Prostate gland (tissue), 2 donors: ENCODE measurements at regions not wholly inside any gene's neighbourhood (a gene's known extent, or its start where the extent isn't known, plus 50 kb on each side); places are given as distances from the start of the nearest gene placed in this dataset.

Source experiments
- DNase-seq: peaks from one replicate; pipeline ENCODE4 v3.0.0-alpha.2; 2019; ENCODE audit warnings: low spot score
- H3K27ac ChIP-seq, 2 donors: fragments of 200-600 bp; sonication (generic); 2 replicates each; pipeline ENCODE4 v1.5.1; 2017 to 2019
- H3K27me3 ChIP-seq: fragments of 200-600 bp; sonication (generic); replicated peaks from 2 replicates; pipeline ENCODE4 v1.5.1; 2019; ENCODE audit not compliant: insufficient read depth
- H3K36me3 ChIP-seq, 2 donors: fragments of 200-600 bp; sonication (generic); 1 replicate in 1 of 2; 2 replicates in 1 of 2; pipeline versions ENCODE4 v1.5.1 to v1.8.1; 2017 to 2019
- H3K4me1 ChIP-seq: fragments of 200-600 bp; sonication (generic); replicated peaks from 2 replicates; pipeline ENCODE4 v1.5.1; 2019
- H3K4me3 ChIP-seq, 2 donors: fragments of 200-600 bp; sonication (generic); 2 replicates each; pipeline ENCODE4 v1.5.1; 2017 to 2019
- H3K9me3 ChIP-seq: fragments of 200-600 bp; sonication (generic); 2 replicates; pipeline ENCODE4 v1.5.1; 2017
- CTCF ChIP-seq, 4 experiments: fragments of 200-600 bp in 2 of 4; fragments of 450-650 bp in 2 of 4; sonication (generic) in 2 of 4; IDR thresholded peaks; 1 replicate in 3 of 4; 2 replicates in 1 of 4; pipeline ENCODE4 v1.5.1; 2016 to 2019; ENCODE audit warnings: antibody characterized with exemption in 4 of 4, mild to moderate bottlenecking in 2 of 4, moderate library complexity in 2 of 4
- POLR2A ChIP-seq: fragments of 450-650 bp; IDR thresholded peaks from one replicate; pipeline ENCODE4 v1.6.1; 2016; ENCODE audit warnings: antibody characterized with exemption, mild to moderate bottlenecking
- POLR2AphosphoS5 ChIP-seq: sonication (generic); formaldehyde crosslinking; IDR thresholded peaks from one replicate; pipeline ENCODE4 v1.6.1; 2017; ENCODE audit warnings: antibody characterized with exemption
- WGBS: methylation state at CpG from one replicate; pipeline ENCODE4 v1.1.5; 2018; 5-methylcytosine and 5-hydroxymethylcytosine counted together
- intact Hi-C: fragments of 100-400 bp; cut with DNase I; formaldehyde crosslinking; loops from one replicate; pipeline ENCODE4 v1.14.2; 2022

- H3K27ac ChIP-seq: no peak overlapping the region
- no peaks in the 10 kb centered on the region for H3K9me3 ChIP-seq
- no peak for DNase-seq
- H3K4me3 ChIP-seq: no peak overlapping the region
- no peaks in the 10 kb centered on the region for H3K4me1 ChIP-seq
- no peaks in the 10 kb centered on the region for H3K36me3 ChIP-seq
- no peaks in the 10 kb centered on the region for H3K27me3 ChIP-seq
- intact Hi-C loops: no loop called here
- WGBS: 73% methylated on average over 6 of the region's 6 CpGs
- TF ChIP-seq POLR2A (no peak), CTCF (IDR thresholded peaks at IDR 0.05) (no peak), POLR2AphosphoS5 (no peak)
These were observed 90.9 kb upstream of the LGSN start for GRCh38 chr6:63410435-63411426.

GRCh38 chr6:63415286-63415685 lies 95.5 kb upstream of the LGSN start:
- H3K27ac ChIP-seq: no peak overlapping the region
- no peaks in the 10 kb centered on the region for H3K36me3 ChIP-seq
- TF ChIP-seq CTCF (IDR thresholded peaks at IDR 0.05) (no peak), POLR2AphosphoS5 (no peak), POLR2A (no peak)
- no peaks in the 10 kb centered on the region for H3K9me3 ChIP-seq
- no peaks in the 10 kb centered on the region for H3K27me3 ChIP-seq
- H3K4me3 ChIP-seq: no peak overlapping the region
- 90% methylated on average over 4 of the region's 4 CpGs for WGBS
- DNase-seq: no peak
- H3K4me1 ChIP-seq: no peaks in the 10 kb centered on the region
- intact Hi-C loops: no loop called here

GRCh38 chr6:63418741-63419140 lies 99.0 kb upstream of the LGSN start:
- no peaks in the 10 kb centered on the region for H3K36me3 ChIP-seq
- no peak for DNase-seq
- intact Hi-C loops: no loop called here
- H3K4me1 ChIP-seq: no peaks in the 10 kb centered on the region
- H3K27me3 ChIP-seq: no peaks in the 10 kb centered on the region
- no peak overlapping the region for H3K4me3 ChIP-seq
- H3K9me3 ChIP-seq: no peaks in the 10 kb centered on the region
- H3K27ac ChIP-seq: no peak overlapping the region
- no peak for TF ChIP-seq POLR2A
- no peak for TF ChIP-seq POLR2AphosphoS5
- TF ChIP-seq CTCF (IDR thresholded peaks at IDR 0.05): no peak
- WGBS: 37% methylated on average over 1 of the region's 1 CpG

- H3K27ac ChIP-seq: no peak overlapping the region
- H3K36me3 ChIP-seq: no peaks in the 10 kb centered on the region
- H3K9me3 ChIP-seq: no peaks in the 10 kb centered on the region
- no peaks in the 10 kb centered on the region for H3K4me1 ChIP-seq
- H3K27me3 ChIP-seq: no peaks in the 10 kb centered on the region
- TF ChIP-seq POLR2A: no peak
- TF ChIP-seq POLR2AphosphoS5: no peak
- TF ChIP-seq CTCF (IDR thresholded peaks at IDR 0.05): no peak
- no peak for DNase-seq
- intact Hi-C loops: no loop called here
- 73% methylated on average over 1 of the region's 1 CpG for WGBS
- no peak overlapping the region for H3K4me3 ChIP-seq
These were observed 104.9 kb upstream of the LGSN start for GRCh38 chr6:63424636-63425035.

- no peak for TF ChIP-seq CTCF (IDR thresholded peaks at IDR 0.05)
- no peak for TF ChIP-seq POLR2AphosphoS5
- TF ChIP-seq POLR2A: no peak
- intact Hi-C loops: no loop called here
- Histone ChIP-seq H3K36me3 (no peaks in the 10 kb centered on the region), H3K9me3 (no peaks in the 10 kb centered on the region), H3K4me3 (no peak overlapping the region), H3K27me3 (no peaks in the 10 kb centered on the region), H3K4me1 (no peaks in the 10 kb centered on the region), H3K27ac (no peak overlapping the region)
- 95% methylated on average over 2 of the region's 2 CpGs for whole genome bisulfite sequencing
- DNase-seq: no peak
These were observed 105.7 kb upstream of the LGSN start for GRCh38 chr6:63425493-63425892.
